Loucy (cell line): ENCODE measurements at regions not wholly inside any gene's neighbourhood (a gene's known extent, or its start where the extent isn't known, plus 50 kb on each side); places are given as distances from the start of the nearest gene placed in this dataset.

ENCODE experiments used
- EZH2phosphoT487 ChIP-seq: fragments of 200-600 bp; IDR thresholded peaks from 2 replicates; pipeline ENCODE4 v1.6.1; 2018; ENCODE audit warnings: antibody characterized with exemption, mild to moderate bottlenecking, moderate library complexity, borderline replicate concordance
- TF ChIP-seq, protein P1 (sequence below): fragments of 200-600 bp; sonication (generic); conservative IDR thresholded peaks from 2 replicates; pipeline ENCODE4 v1.5.1; 2014; ENCODE audit warnings: mild to moderate bottlenecking, antibody characterized with exemption, low read length

DNA sequence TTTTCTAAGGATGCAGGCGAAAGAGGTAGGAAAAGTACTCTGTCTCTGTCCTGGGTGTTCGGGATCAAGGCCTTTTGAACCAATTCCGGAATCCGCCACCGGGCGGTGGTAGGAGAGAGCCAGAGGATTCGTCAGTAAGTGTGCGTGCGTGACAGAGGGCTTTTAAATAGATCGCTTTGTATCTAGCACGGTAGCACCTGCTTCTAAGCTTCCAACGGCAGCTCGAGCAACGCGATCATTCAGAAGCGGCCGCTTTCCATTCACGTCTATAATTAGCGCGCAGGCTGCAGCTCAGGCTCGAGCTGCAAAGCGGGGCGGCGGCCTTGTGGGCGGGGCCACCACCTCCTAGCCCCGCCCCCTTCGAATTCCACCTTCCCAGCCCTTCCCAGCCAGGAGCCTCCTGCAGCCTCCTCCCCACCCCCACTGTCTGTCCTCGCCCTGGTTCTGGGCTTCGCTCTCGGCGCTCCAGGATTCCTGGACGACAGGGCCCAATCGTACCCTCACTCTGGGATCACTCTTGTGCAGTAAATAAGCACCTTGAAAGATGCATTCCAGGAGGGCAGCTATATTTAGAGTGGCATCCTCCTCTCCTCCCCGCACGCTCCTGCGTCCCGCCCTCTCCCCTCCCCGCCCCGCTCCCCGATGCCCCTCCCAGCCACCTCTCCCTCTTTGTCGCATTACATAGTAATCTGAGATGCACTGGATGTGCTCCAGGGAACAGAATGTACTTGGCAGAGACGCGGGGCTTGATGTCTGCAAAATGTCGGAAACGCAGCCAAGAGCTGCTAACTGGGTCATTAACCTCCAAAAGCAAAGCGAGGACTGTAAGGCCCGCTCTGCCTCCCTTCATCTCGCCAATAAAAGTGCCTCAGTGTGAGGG lies 224.1 kb upstream of the TPRG1 start:
- TF ChIP-seq, protein P1, sequence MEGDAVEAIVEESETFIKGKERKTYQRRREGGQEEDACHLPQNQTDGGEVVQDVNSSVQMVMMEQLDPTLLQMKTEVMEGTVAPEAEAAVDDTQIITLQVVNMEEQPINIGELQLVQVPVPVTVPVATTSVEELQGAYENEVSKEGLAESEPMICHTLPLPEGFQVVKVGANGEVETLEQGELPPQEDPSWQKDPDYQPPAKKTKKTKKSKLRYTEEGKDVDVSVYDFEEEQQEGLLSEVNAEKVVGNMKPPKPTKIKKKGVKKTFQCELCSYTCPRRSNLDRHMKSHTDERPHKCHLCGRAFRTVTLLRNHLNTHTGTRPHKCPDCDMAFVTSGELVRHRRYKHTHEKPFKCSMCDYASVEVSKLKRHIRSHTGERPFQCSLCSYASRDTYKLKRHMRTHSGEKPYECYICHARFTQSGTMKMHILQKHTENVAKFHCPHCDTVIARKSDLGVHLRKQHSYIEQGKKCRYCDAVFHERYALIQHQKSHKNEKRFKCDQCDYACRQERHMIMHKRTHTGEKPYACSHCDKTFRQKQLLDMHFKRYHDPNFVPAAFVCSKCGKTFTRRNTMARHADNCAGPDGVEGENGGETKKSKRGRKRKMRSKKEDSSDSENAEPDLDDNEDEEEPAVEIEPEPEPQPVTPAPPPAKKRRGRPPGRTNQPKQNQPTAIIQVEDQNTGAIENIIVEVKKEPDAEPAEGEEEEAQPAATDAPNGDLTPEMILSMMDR, result peak; percentile 39
- no peak for TF ChIP-seq EZH2phosphoT487
